Stimulated activated CD4-positive, alpha-beta T cell treated with anti-CD3 and anti-CD28 coated beads, Interleukin-4, amount 100 ng/mL, for 48 hours (primary cell): ENCODE measurements at regions not wholly inside any gene's neighbourhood (a gene's known extent, or its start where the extent isn't known, plus 50 kb on each side); places are given as distances from the start of the nearest gene placed in this dataset.

Experiments
- DNase-seq, 2 donors: peaks; one replicate each; pipeline ENCODE4 v3.0.0-alpha.2; 2020; ENCODE audit warnings: low read depth in 2 of 2

- no peak for DNase-seq
Measured at GRCh38 chr11:36899800-36900199, 301.8 kb upstream of the RAG2 start.

- no peak for DNase-seq
Measured at GRCh38 chr11:36890841-36891240, 292.8 kb upstream of the RAG2 start.

DNA sequence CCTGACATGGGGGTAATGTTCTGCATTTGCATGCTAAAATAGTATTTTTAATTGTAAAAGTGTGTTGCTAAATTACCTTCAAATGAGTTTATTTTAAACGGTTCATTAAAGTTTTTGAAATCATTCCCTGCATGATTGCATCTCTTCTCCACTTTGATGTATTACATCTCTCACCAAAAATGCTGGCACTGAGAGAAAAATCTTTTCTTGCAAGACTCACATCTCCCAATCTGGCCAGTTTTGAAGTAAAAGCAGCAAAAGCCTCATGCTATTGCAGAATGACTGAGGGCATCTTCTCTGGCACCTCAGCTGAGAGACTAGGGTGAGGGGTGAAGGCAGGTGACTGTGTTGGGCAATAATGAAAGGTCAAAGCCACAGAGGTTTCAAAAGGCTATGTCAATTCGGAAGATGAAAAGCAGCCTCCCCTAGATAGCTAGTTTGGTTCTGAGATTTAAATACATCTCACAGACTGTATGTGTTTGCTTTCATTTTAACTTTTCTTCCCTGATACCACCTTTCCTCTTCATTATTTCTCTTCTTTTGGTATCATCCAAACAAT, 292.2 kb upstream of the RAG2 start:
- no peak for DNase-seq

- no peak for DNase-seq
Measured at GRCh38 chr11:36885154-36885553, 287.1 kb upstream of the RAG2 start.

DNA sequence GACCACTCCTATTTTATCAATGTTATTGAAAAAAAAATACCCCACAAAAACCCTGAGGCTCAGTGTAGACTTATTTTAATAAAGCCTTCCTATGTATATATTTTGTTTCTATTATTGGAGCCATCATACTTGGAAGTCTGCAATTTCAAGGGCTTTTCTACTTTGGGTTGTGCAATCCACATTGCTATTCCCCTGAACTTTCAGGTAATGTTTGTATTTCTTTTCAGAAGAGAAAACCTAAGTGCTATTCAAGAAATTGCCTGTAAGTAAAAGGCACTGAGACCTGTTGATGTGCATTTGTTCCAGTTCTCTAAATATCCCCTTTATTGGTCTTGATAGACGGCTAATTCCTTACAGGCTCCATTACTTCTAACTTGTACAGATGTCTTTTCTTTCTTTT, 280.7 kb upstream of the RAG2 start:
- DNase-seq = no peak

- DNase-seq = no peak
Measured at GRCh38 chr11:36877149-36877548, 279.1 kb upstream of the RAG2 start.

GRCh38 chr11:36876266-36876665, 278.2 kb upstream of the RAG2 start:
- DNase-seq = no peak

DNA sequence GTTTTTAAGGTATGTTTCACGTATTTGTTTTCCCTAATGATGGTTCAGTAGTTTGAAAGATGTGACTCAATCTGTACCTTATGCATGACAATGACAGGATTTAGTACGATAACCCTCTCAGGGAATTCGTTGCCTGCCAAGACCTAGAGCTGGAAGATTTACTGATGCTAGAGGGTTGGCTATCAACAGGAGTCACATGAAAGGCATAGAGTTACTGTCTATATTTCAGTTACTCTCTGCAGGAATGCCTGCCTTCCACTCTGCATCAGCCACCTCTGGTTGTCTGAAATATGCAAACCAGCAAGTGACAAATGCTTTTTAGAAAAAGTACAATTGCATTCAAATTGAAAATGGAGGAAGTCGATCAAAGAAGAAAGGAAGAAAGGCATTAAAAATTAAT, 276.3 kb upstream of the RAG2 start:
- DNase-seq = no peak

DNA sequence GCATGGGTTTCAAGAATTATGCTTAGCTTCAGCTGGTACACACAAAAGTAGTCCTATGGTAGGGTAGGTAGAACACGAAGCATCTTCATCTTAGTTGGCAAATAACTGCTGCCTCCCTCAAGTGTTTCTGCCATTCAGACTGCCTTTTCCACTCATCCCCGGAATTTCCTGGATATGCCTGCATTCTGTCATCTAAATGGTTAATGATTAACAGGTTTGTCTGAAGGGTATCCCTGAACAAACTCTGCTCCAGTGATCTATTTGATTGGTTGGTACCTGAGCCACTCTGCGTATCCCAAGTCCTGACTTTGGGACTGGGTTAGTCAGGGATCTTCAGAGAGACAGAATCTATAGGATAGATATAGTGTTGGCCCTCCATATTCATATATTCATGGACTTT, 272.3 kb upstream of the RAG2 start:
- no peak for DNase-seq

DNA sequence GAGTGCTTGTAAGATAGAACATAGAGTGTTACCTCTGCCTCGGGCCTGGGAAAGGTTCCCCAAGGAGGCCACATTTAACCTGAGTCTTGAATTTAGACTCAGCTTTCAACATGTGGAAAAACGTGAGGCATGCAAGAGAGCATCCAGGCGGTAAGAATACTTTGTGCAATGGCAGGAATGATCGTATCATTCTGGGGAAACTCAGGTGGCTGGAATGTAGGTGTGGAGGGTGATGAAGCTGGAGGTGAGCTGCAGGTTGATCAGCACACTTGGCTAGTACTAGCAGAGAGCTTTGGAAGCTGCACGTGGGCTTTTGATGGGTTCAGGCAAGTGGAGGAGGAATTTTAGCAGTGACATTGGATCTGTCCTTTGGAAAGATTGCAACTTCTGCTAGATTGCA, 270.3 kb upstream of the RAG2 start:
- DNase-seq = no peak

GRCh38 chr11:36865846-36866245, 267.8 kb upstream of the RAG2 start:
- no peak for DNase-seq

GRCh38 chr11:36854875-36855274, 256.8 kb upstream of the RAG2 start:
- DNase-seq = no peak

DNA sequence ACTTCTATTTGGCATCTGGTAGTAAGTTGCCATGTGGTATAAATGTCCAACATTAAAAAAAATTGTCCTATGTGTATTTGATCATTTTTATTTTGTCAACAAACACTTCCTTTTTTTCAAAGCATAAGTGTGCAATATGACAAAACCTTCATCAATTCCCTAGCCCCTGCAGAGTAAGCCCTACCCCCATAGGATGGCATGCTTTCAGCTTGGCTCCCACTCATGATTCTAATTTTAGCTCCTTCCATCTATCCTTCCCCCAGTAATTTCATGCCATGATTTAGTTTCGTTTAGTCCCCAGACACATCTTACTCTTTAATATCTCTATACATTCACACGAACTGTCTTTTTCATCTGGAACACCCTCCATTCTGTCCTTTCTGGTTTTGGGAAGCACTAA, 250.6 kb upstream of the RAG2 start:
- DNase-seq = no peak

- no peak for DNase-seq
Measured at GRCh38 chr11:36840378-36840777, 242.3 kb upstream of the RAG2 start.

DNA sequence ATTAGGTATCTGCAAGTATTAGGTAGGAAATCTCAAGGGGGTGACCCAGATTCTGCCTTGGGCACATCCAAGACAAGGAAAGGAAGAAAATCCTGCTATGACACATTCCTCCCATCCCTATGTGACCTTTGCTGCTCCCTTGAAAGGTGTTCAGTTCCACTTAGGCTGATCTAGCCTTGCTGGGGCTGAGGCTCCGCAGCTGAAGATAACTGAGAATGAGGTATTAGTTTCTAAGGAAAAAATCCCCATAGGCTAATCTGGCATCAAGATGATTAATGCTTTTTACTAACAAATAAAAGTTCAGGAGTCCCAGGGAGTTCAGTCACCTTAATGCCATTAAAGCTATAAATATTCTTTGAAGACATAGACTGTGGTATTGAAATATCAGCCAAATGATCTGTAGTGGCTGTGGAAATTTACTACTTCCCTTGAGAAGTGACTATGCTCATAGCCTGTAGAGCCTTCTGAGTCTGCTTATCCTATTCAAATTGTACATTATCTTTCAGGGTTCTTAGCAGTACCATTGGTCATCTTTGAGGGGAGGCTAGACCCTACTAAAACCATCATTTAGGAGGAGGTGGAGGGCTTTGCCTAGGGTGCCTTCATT, 239.9 kb upstream of the RAG2 start:
- DNase-seq = no peak

DNA sequence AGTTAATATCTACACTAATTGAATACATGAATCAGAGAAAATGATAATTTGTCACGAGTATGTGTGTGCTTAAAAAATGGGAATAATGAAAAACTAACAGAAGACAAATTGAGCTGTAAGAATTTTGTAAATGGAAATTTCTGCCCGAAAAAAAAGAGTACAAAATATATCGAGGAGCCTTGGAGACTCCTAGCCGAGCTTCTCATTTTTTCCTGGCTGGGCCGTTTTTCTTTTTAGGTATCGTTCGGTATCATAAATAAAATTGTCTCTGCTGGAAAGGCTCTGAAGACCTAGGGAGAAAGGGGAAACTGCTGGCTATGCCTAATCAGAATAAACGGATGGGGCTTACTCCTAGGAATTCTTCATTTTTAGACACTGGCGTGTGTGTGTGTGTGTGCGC, 227.2 kb upstream of the RAG2 start:
- DNase-seq = no peak

DNA sequence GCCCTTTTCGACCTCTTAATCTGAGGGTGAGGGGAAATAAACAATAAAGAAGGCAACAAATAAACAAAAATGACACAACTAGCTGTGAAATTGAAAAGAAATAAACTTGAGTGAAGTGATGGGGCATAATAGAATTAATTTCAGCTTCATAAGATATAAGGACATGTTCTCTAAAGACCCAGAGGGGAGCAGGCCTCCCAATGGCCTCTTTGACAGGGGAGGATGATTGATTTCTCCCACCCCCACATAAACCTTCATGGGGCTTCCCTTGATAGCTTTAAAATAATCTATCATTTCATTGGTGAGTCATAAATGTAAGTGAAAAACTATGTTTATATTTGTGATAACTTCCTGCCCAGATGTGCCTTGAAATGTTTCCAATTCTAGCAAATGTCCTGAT, 226.3 kb upstream of the RAG2 start:
- no peak for DNase-seq

DNA sequence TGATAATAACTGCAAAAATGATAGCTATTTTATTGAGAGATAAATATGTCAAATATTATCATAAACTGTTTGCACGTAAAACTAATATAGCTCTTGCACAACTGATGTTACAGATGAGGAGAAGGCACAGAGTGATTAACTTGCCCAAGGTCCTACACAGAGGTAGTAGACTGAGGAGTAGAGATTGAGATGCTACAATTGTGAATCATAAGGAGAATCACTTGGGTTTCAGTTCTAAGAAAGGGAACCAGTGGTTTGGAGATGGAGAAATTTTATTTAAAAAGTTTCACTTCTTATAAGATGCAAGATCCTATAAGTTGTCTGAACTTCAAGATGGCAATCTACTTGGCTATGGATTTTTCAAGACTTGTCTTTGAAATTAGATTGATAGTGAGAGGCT, 224.8 kb upstream of the RAG2 start:
- DNase-seq = no peak

DNA sequence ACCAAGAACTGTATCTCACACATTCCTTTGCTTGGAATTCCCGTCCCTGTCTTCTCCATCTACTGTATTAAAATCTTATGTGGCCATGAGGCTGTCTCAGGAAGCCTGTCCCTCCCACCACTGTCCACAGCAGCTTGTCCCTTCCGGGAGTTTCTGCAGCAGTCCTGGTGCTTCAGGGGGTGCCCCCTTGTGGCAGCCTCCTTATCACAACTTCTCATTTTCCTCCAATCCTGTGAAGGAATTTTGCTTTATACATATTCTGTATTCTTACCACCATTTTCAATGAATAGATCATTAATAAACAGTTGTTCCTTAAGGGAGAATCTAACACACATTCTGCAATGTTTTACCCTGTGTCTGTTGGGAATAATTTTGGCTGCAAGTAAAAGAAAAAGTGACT, 220.4 kb upstream of the RAG2 start:
- no peak for DNase-seq

DNA sequence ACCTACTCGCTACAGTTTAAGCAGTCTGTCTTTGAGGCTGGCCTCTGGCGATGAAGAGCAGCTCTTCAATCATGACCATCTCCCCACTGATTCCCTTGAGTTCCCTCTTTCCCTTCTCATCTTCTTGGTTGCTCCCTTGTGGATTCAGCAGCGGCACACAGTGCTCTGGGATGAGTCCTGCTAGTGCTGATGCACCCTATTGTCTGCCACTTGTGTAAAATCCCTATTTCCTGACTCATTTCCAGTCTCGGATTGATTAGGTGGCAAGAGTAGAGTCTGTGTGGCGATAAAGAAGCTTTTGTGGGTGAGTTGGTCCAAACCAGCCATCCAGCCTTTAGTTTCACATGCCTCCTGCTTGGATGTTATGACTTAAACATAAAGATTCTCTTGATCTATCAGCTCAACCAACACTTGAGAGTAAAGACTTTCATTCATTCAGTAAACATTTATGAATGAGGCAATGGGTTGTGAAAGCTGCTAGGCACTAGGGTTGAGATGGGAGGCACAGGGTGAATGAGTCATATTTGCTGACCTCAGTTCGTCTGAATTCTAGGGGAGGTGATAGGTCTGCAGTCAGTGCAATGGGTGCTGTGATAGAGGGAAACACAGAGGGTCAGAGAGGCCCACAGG, 219.4 kb upstream of the RAG2 start:
- DNase-seq = no peak

DNA sequence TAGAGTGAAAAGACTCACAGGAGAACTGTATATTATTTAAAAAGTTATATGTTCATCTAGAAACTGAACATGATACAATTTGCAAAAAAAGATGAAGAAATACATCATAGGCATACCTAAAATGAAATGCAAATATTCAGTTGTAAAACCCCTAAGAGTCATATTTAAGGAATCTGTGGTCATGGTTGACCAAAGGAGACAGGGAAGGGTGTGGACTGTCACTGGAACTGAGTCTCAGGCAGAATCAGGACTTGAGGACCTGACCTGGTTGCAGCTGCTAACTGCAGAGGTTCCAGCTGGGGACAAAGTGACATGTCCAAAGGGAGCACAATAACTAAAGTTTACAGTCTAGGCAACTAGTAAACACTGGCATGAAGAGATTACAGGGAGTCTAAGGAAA, 211.3 kb upstream of the RAG2 start:
- DNase-seq = no peak

GRCh38 chr11:36807871-36808270, 209.8 kb upstream of the RAG2 start:
- DNase-seq = no peak

DNA sequence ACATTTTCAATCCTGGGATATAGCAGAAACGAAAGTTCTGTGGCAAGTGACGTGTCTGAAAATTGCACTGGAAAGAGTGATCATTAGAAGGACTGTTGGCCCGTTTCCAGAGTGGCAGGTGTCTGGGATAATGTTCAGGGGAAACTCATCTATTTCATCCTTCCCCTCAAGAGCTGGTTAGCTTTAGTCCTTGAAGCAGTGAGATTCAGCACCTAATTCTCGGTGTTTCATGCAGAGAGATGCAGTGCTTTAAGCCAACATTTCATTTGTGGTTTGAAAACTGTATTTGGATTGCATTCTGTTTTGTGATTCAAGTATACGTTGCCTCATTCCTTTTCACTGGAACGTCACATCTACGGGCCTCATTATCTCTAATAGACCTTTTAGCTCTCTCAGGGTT, 205.0 kb upstream of the RAG2 start:
- no peak for DNase-seq
